MM.1S (cell line): ENCODE measurements at regions not wholly inside any gene's neighbourhood (a gene's known extent, or its start where the extent isn't known, plus 50 kb on each side); places are given as distances from the start of the nearest gene placed in this dataset.

Experiments
- DNase-seq: peaks from one replicate; pipeline ENCODE4 v3.0.0-alpha.2; 2015
- H2AFZ ChIP-seq: fragments of 300-600 bp; sonication (generic); 2 replicates; pipeline ENCODE4 v1.6.0; 2016; ENCODE audit warnings: antibody characterized with exemption, low read length
- H3F3A ChIP-seq: fragments of 300-600 bp; sonication (generic); 2 replicates; pipeline ENCODE4 v1.6.1; 2016; ENCODE audit warnings: mild to moderate bottlenecking, antibody characterized with exemption, low read length, moderate library complexity, mixed read lengths; ENCODE audit not compliant: insufficient read depth
- H3K27ac ChIP-seq: fragments of 300-600 bp; sonication (generic); 2 replicates; pipeline ENCODE4 v1.5.1; 2016; ENCODE audit warnings: mild to moderate bottlenecking, low read length
- H3K27me3 ChIP-seq: fragments of 300-600 bp; sonication (generic); replicated peaks from 2 replicates; pipeline ENCODE4 v1.6.0; 2016; ENCODE audit warnings: low read length; ENCODE audit not compliant: insufficient read depth
- H3K36me3 ChIP-seq: fragments of 300-600 bp; sonication (generic); replicated peaks from 2 replicates; pipeline ENCODE4 v1.6.1; 2016; ENCODE audit warnings: mild to moderate bottlenecking, low read length, mixed read lengths; ENCODE audit not compliant: insufficient read depth
- H3K4me1 ChIP-seq: fragments of 300-600 bp; sonication (generic); 2 replicates; pipeline ENCODE4 v1.6.1; 2016; ENCODE audit warnings: low read length, mixed read lengths
- H3K4me2 ChIP-seq: fragments of 300-600 bp; sonication (generic); 2 replicates; pipeline ENCODE4 v1.6.0; 2016; ENCODE audit warnings: low read depth, low read length
- H3K4me3 ChIP-seq: fragments of 300-600 bp; sonication (generic); 2 replicates; pipeline ENCODE4 v1.5.1; 2016; ENCODE audit warnings: low read length, mixed read lengths
- H3K79me2 ChIP-seq: fragments of 300-600 bp; sonication (generic); 2 replicates; pipeline ENCODE4 v1.6.1; 2016; ENCODE audit warnings: mixed run types, low read length, mixed read lengths
- H3K9ac ChIP-seq: fragments of 300-600 bp; sonication (generic); 2 replicates; pipeline ENCODE4 v1.6.1; 2016; ENCODE audit warnings: low read length, mixed read lengths
- H3K9me2 ChIP-seq: fragments of 300-600 bp; sonication (generic); replicated peaks from 2 replicates; pipeline ENCODE4 v1.6.1; 2016; ENCODE audit warnings: mild to moderate bottlenecking, low read length, mixed read lengths; ENCODE audit not compliant: insufficient read depth
- H3K9me3 ChIP-seq: fragments of 300-600 bp; sonication (generic); replicated peaks from 2 replicates; pipeline ENCODE4 v1.6.1; 2016; ENCODE audit warnings: mild to moderate bottlenecking, low read length, mixed read lengths; ENCODE audit not compliant: insufficient read depth
- H4K20me1 ChIP-seq: fragments of 300-600 bp; sonication (generic); 2 replicates; pipeline ENCODE4 v1.6.1; 2016; ENCODE audit warnings: mild to moderate bottlenecking, low read length, moderate library complexity, mixed read lengths; ENCODE audit not compliant: insufficient read depth
- CTCF ChIP-seq: fragments of 300-600 bp; sonication (generic); IDR thresholded peaks from 2 replicates; pipeline ENCODE4 v1.5.1; 2016; ENCODE audit warnings: antibody characterized with exemption, low read length, mixed read lengths
- EZH2 ChIP-seq: fragments of 300-600 bp; sonication (generic); optimal IDR thresholded peaks from 2 replicates; pipeline ENCODE3; 2017; ENCODE audit warnings: low read depth, mild to moderate bottlenecking, antibody characterized with exemption, low read length, mixed read lengths
- EZH2phosphoT487 ChIP-seq: fragments of 300-600 bp; sonication (generic); IDR thresholded peaks from 2 replicates; pipeline ENCODE4 v1.6.1; 2018; ENCODE audit warnings: antibody characterized with exemption, low read length

- H3K36me3 ChIP-seq, result no peaks in the 10 kb centered on the region
- TF ChIP-seq CTCF (no peak), EZH2phosphoT487 (no peak), EZH2 (no peak)
- no peak overlapping the region for H3K9ac ChIP-seq
- H3K27me3 ChIP-seq, result no peaks in the 10 kb centered on the region
- no peaks in the 10 kb centered on the region for H4K20me1 ChIP-seq
- no peak overlapping the region for H3K4me3 ChIP-seq
- no peaks in the 10 kb centered on the region for H3K9me2 ChIP-seq
- no peak overlapping the region for H3K4me2 ChIP-seq
- H3K4me1 ChIP-seq, result 0 out of 2 replicates have a peak, but pooled peaks cover 9% of the 10 kb centered on the region
- H2AFZ ChIP-seq, result no peak overlapping the region
- no peak overlapping the region for H3K27ac ChIP-seq
- no peaks in the 10 kb centered on the region for H3K9me3 ChIP-seq
- H3K79me2 ChIP-seq, result no peaks in the 10 kb centered on the region
- no peak for DNase-seq
- H3F3A ChIP-seq, result no peaks in the 10 kb centered on the region
Observed at GRCh38 chr12:115002434-115002833, 318.5 kb upstream of the TBX3 start.

GRCh38 chr12:115001571-115002180 is 317.7 kb upstream of the TBX3 start:
- H3K4me1 ChIP-seq, result 0 out of 2 replicates have a peak, but pooled peaks cover 9% of the 10 kb centered on the region
- H3K4me2 ChIP-seq, result no peak overlapping the region
- no peaks in the 10 kb centered on the region for H4K20me1 ChIP-seq
- no peaks in the 10 kb centered on the region for H3K9me2 ChIP-seq
- H3K27ac ChIP-seq, result no peak overlapping the region
- no peaks in the 10 kb centered on the region for H3K27me3 ChIP-seq
- TF ChIP-seq CTCF, result no peak
- no peak for TF ChIP-seq EZH2phosphoT487
- TF ChIP-seq EZH2, result no peak
- H3K4me3 ChIP-seq, result no peak overlapping the region
- H3K9me3 ChIP-seq, result no peaks in the 10 kb centered on the region
- H3F3A ChIP-seq, result no peaks in the 10 kb centered on the region
- H2AFZ ChIP-seq, result no peak overlapping the region
- no peaks in the 10 kb centered on the region for H3K36me3 ChIP-seq
- DNase-seq, result no peak
- no peaks in the 10 kb centered on the region for H3K79me2 ChIP-seq
- no peak overlapping the region for H3K9ac ChIP-seq

GRCh38 chr12:115000038-115000437 is 316.1 kb upstream of the TBX3 start:
- no peaks in the 10 kb centered on the region for H3K27me3 ChIP-seq
- no peaks in the 10 kb centered on the region for H3K9me3 ChIP-seq
- no peaks in the 10 kb centered on the region for H3K36me3 ChIP-seq
- H3K4me3 ChIP-seq, result no peak overlapping the region
- no peaks in the 10 kb centered on the region for H3K9me2 ChIP-seq
- DNase-seq, result peak; percentile 33
- no peaks in the 10 kb centered on the region for H3F3A ChIP-seq
- H3K9ac ChIP-seq, result no peak overlapping the region
- no peaks in the 10 kb centered on the region for H4K20me1 ChIP-seq
- peak overlapping the region; percentile 31; the same call in 1 of the 2 replicates for H3K27ac ChIP-seq
- H2AFZ ChIP-seq, result no peak overlapping the region
- TF ChIP-seq EZH2, result no peak
- TF ChIP-seq EZH2phosphoT487, result no peak
- no peak for TF ChIP-seq CTCF
- 0 out of 2 replicates have a peak, but pooled peaks cover 9% of the 10 kb centered on the region for H3K4me1 ChIP-seq
- no peak overlapping the region for H3K4me2 ChIP-seq
- H3K79me2 ChIP-seq, result no peaks in the 10 kb centered on the region
